Inferior parietal cortex (tissue), 1 donor: ENCODE measurements at regions not wholly inside any gene's neighbourhood (a gene's known extent, or its start where the extent isn't known, plus 50 kb on each side); places are given as distances from the start of the nearest gene placed in this dataset.
"Not testable (repeated sequence)": the region's sequence is repeated elsewhere in the genome, so short reads cannot be mapped to it uniquely, and the experiment has no call there.

Experiments
- DNase-seq: peaks from one replicate; pipeline ENCODE4 v3.0.0-alpha.2; 2016; ENCODE audit errors: extremely low spot score

DNA sequence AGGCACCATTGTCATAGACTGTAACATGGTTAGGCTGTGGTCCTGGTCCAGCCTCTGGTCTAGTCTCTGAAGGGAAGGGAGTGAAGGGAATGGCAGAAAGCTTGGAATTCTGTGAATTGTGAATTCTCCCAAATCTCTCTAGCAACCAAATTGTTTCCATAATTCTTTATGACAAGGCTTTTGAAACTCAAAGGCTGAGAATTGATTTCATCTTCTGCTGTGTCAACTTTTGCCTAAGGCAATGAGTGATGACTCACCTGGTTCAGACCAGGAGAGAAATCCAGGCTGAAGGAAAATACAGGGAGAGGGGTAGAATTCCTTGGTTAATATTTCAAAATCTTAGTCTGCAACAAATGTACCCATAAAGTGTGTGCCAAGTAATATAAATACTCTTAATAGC is 82.6 kb upstream of the ADPGK start:
- DNase-seq, result no peak

DNA sequence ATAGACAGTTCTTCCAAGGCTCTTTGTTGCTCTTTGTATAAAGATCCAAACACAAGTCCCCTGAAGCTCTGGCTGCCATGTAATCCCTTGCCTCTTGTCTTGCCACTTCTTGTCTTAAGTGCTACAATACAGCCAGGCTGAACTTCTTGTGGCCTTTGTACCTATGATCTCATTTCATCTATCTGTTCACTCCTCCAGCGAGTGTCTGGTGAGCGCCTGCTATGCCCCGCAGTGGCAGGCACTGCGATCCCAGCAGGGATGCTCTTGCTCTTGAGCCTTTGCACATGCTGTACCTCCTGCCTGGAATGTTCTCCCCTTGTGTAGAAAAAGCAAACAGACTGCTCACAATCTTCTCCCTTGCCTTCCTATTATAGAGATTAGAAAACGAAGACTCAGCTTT is 81.9 kb upstream of the ADPGK start:
- no peak for DNase-seq

DNA sequence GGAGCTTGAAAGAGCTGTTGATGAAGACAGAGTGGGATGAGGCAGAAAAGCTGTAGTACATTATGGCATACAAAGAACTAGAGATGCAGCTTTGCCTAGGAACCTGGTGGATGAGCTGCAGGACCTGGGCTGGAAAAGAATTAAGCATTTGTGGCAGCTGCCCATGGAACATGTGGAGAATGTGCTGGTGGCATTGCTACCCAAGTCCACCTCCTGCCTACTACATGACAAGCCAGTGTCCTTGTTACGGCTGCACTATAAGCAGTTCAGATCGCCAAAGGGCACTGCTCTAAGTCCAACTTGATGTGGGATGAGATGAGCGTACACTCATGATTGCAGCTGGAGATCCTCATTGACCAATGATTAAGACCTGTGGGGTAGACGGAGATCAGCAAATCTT is 81.1 kb upstream of the ADPGK start:
- no peak for DNase-seq

DNA sequence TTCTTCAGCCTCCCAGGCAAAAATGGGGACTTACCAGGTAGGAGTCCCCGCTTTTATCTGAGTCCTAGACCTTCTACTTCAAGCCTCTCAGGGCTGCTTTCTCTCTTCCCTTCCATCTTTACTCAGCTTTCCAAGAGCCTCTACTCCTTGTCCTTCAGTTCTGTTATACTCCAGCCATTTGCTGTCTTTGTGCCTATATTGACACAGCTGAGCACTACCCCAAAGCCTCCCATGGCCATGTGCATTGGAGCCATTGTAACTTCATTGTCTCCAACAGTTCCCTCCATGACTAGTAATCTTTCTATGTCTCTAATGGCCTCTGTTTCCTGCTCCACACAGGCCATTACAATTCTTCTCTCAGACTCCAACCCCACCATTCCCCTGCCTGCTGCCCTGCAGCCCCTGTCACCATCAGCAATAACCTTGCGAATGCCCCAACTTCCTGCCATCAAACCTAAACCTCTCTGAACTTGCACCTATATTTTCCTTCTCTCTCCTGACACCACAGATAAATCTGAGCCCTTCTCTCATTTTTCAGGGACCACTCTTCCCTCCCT is 77.9 kb upstream of the ADPGK start:
- DNase-seq, result no peak

DNA sequence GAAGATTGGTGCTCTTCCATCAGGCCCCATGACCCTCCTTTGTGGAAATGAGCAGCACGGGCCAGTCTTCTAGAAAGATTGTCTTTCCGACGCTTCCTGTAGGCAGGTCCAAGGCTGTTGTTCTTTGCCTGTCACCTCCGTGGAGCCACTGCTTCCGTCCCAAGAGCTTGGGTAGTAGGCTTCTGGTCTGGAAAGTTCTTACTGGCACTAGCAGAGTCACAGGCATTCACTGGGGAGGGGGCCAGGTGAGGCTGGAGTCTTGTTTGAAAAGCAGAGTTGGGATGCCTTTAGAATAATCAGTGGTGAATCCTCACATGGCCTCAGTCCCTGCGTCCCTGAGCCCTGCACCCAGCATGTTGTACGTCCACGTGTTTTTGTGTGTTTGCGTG is 76.2 kb upstream of the ADPGK start:
- no peak for DNase-seq

DNA sequence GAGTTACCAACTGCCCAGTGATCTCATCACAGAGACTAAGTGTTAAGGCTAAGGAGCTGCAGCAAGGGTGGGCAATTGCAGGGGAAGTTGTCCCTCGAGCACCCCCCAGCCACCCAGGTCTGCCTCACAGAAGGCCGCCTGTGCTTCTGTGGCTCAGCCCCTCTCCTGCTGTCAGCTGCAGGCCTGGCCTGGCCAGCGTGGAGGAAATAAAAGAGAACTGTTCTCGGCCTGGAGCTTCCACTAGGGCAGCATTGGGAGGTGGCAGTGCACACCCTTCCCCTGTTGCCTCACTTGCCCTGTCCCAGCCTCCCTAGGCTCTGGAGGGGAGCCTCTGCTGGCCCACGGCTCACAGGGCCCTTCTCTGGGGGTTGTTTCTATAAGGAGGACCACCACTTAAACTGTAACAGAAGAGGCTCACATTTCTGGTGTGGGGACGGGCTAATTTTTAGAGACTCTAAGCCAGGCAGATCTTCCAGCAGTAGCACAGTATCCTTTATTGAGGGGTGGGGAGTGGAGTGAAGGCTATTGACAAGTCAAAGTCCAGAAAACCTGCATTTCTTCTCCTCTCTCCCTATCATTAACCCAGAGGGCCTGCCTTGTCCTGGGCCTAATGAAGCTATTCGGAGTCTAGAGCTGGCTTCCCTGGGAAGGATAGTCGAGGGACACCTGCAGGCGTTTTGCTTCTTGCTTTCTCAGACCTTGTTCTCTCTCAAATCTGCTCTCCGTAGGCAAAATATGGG is 75.6 kb upstream of the ADPGK start:
- DNase-seq, result peak; percentile 22

DNA sequence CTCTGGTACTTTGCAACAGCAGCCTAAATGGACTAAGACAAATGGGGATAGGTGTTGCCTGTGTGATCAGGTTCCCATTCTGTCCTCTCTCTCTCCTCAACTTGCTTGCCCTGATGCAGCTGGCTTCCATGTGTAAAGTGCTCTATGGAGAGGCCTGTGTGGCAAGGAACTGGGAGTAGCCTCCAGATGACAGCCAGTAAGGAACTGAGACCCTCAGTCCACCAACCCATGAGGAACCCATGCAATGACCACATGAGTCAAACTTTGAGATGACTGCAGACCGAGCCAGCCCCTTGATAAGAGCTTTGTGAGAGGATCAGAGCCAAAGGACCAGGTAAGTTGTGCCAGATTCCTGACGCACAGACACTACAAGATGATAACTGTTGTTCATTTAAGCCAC is 74.6 kb upstream of the ADPGK start:
- DNase-seq, result no peak

DNA sequence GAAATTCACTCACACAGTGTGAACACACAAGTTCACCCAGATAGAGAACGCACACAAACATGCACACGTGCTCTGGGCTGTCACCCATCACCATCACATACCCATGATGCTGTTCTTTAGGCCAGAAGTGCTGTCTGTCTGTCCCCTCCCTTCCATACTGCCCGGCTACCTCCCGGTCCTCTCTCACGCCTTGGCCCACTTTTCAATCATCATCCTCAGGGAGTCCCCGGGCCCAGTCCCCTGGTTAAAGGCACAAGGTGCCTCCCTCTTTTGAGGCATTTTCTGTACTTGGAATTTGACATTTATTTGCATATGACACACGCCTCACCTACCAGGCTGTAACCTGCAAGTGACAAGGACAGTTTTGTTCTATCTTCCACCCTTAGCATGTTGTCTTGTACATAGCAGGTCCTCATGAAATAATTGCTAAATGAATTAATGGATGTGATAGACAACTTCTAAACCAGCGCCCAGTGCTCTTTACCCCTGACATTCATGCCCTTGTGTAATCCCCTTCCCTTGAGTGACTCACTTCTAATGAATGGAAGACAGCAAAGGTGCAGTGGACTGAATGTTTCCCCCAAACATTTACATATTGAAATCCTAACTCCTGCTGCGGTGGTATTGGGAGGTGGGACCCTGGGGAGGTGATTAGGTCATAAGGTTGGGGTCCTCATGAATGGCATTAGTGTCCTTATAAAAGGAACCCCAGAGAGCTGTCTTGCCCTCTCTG is 73.9 kb upstream of the ADPGK start:
- no peak for DNase-seq

DNA sequence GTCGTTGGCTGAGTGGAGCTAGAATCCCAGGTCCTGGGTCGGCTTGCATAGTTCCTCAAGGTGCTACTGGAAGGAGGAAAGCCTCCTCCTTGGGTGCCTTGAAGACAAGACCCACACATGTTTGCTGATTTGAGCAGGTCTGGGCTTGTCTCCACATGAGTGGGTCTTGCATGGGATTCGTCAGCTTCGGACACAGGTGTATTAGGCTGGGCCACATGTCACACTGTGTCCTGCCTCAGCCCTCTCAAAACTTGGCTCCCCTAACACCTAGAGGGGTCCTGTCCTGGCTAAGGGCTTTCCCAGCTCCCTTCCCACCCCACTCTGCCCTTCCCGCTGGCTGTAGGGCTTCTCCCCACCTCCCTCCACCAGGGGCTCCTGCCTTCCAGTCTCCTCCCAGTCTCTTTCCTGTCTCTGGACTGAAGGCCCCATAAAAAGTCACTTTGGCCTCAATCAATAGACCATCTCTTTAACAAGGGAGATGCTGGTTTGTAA is 73.0 kb upstream of the ADPGK start:
- no peak for DNase-seq

DNA sequence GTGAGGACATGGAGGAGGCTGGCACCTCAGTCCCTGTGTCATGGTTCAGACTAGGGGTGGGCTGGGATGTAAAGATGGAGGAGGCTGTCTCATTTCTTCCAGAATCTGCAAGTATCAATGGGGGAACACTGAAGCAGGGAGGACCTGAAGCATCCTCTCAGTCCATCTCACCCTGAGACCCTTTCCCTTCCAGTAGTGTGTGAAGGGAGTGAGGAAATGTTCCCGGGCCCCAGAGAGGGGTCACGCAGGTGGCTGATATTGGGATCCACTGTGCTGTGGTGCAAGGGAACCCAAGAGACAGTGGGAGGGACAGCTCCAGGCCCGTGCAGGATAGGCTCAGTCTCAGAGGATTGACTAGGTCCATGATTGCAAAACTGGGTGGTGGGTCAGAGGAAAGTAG is 72.2 kb upstream of the ADPGK start:
- no peak for DNase-seq

DNA sequence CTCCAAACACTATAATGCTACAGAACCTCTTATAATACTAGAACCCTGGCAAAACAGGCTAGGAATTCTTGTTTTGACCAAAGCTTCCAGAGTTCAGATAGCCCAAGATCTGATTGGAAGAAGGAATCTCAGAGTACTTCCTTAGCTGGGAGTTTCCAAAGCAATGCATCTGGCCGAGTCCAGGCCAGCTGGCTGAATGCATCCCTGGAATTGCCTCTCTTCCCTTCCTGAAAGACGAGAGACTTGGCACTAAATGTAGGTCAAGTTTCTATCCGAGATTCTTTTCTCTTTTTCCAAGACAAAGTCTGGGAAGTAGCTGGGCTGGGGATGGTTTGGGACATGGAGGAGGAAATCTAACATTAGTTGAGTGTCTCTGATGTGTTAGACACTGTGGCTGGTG is 68.7 kb upstream of the ADPGK start:
- DNase-seq, result no peak

DNA sequence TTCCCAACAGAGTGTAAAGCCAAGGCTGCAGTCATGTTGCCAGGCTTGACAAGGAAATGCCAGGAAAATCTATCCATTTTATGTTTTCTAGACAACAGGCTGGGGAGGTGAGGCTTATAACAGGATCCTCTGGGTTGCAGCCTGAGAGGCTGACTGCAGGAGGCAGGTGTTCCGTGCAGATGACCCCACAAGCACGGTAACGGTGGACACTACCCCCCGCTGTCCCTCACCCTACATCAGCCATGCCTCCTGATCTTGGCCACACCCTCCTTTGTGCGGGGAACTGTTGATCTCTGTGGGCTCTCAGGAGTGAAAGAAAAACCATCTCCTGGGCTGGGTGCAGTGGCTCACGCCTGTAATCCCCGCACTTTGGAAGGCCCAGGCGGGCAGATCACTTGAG is 68.0 kb upstream of the ADPGK start:
- DNase-seq, result no peak

DNA sequence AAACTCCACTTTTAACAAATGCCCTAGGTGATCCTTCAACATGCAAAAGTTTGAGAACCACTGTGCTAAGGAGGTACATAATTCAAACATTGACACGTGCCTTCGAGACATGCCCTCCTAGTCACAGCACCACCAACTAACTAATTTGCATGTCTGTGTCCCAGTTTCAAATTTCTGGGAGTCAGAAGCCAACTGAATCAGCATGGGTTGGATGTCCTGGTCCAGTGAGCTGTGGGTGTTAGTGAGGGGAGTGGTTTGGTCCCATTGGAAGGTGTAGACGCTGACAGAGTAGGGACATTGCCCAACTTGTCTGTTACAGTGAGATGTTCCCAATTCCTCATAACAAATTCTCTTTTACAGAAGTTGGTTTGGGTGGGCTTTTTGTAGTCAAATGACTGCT is 67.3 kb upstream of the ADPGK start:
- no peak for DNase-seq

DNA sequence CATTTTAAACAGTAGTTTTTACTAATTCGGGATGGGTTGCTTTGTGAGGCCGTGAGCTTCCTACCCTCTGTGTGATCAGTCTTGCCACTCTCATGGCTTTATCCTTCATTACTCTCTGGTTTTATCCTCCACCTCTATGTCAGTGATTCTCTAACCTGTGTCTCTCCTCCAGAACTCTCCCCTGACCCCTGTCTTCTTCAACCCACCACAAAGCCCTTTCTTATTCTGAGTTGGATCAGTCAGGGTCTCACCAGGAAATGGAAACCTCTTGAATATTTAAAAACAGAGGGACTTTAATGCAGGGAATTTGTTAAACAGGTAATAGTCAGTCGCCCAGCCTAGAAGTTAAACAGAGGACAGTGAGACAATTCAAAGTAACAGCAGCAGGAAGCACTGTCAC is 64.2 kb upstream of the ADPGK start:
- no peak for DNase-seq

DNA sequence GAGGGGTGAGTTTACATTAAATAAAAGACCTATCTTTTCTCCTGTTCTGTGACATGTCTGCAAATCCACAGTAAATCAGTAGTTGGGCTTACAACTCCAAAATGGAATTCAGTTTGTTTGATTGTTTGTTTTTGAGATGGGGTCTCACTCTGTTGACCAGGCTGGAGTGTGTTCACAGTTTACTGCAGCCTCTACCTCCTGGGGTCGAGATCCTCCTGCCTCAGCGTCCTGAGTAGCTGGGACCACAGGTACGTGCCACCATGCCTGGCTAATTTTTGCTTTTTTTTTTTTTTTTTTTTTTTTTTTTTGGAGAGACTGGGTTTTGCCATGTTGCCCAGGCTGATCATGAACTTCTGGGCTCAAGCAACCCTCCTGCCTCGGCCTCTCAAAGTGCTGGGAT is 63.5 kb upstream of the ADPGK start:
- DNase-seq, result no peak

DNA sequence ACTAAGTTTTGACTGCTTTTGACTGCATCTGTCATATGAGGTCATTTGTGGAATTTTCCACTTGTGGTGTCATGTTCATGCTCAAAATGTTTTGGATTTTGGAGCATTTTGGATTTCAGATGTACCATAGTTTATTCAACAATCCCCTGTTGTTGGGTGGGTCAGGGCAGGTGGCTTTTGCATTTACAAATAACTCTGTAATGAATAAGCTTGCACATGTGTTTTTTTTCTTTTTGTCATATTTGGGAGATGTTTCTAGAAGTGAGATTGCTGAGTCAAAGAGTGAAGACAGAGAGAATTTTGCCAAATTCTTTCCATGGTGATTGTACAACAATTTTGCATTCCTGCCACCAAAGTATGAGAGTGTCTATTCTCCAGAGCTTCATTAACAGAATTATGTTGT is 62.4 kb upstream of the ADPGK start:
- DNase-seq, result no peak

DNA sequence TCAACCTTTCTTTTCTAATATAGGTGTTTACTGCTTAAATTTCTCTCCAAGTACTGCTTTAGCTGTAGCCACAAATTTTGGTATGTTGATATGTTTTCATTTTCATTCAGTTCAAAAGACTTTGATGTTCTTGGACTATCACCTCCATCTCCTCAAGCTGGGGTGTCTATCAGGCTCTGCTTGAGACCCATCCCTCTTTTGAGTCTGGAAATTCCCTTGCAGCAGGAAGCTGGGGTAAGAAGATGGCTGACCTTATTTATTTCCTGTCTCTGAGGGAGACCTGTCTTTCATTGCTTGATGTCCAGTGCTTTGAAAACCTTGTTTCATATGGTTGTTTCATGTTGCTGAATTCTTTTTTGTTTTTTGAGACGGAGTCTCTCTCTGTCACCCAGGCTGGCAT is 60.5 kb upstream of the ADPGK start:
- DNase-seq, result no peak

DNA sequence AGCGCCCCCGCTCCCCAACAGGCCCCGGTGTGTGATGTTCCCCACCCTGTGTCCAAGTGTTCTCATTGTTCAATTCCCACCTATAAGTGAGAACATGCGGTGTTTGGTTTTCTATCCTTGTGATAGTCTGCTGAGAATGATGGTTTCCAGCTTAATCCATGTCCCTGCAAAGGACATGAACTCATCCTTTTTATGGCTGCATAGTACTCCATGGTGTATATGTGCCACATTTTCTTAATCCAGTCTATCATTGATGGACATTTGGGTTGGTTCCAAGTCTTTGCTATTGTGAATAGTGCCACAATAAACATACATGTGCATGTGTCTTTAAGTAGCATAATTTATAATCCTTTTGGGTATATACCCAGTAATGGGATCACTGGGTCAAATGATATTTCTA is 59.8 kb upstream of the ADPGK start:
- not testable (repeated sequence) for DNase-seq

DNA sequence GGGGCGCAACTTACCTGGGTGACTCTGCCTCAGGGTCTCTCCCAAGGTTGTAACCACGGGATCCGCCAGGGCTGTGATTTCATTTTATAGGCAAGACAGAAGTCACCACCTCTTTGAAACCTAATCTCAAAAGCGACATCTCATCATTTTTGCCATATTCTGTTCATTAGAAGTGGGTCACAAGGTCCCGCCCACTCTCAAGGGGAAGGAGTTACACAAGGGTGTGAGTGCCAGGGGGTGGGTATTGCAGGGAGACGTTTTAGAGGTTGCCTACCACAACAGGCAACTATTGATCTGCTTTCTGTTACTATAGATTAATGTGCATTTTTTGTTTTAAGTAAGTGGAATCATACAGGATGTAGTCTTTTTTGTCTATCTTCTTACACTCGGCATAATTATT is 56.6 kb upstream of the ADPGK start:
- DNase-seq, result no peak

DNA sequence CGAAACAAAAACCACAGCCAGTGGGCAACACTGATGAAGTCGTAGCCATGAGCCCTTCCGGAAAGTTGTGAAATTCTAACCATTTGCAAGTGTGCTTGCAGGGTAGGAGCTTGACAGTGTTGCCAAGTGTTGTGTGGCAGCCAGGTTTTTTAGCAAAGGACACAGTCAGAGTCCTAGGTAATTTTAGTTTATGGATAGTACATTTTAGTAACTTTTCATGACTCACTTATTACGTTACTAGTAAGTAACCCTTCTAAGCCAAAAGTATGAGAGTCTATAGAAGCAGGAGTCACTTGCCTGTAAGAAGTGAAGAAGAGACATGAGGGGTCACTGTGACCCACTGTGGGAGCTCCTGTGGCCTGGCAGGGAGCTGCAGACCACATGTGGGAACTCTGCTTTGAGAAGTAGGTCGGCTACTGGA is 54.8 kb upstream of the ADPGK start:
- no peak for DNase-seq

DNA sequence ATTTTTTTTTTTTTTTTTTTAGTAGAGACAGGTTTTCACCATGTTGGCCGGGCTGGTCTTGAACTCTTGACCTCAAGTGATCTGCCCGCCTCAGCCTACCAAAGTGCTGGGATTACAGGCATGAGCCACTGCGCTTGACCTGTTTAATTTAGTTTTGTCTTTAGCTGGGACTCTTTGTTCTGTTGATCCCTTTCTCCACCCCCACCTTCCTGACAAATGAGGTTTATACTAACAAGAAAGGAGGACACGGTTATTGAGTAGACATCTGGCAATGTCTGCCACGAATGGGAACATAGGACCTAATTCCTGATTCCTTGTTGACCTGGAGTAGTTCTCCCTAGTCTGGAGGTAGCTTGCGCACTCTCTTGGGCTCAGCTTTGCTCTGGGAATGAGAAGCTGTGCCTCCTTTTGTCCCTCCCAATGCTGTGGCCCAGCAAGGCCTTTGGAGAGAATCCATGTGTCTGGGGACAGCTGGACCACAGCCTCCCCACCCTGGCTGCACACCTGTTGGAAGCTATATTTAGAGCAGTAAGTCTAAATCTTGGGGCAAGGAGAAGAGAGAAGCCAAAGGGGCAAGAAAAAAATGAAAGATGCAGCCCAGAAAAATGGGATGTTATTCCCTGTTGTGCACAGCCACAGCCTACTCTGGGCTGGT is 53.2 kb upstream of the ADPGK start:
- no peak for DNase-seq

DNA sequence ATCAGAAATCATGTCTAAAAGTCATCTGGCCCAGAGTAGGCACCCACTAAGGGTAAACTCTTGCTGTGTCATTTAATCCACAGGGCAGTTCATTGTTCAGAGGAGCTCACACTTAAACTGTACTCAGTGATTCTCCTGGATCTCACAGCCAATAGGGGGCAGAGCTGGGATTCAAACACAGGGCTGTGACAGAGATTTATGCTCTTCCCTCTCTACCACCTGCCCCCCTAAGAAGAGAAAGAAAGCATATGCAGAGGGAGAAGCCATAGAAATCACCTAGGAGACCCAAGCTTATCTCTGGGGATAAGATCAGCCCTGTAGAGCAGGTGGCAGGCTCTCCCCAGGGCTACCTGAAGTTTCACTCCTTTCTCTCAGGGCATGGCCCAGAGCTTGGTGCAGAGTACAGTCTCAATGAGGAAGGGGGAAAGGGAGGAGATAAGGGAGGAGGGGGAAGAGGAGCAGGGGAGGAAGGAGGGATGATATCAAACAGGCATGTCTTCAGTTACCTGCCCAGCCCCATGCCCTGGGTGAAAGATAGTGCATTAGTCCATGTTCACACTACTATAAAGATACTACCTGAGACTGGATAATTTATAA is 51.8 kb upstream of the ADPGK start:
- no peak for DNase-seq
